KMS-11 (cell line): ENCODE measurements at regions not wholly inside any gene's neighbourhood (a gene's known extent, or its start where the extent isn't known, plus 50 kb on each side); places are given as distances from the start of the nearest gene placed in this dataset.
"Not testable (repeated sequence)": the region's sequence is repeated elsewhere in the genome, so short reads cannot be mapped to it uniquely, and the experiment has no call there.

Source experiments
- H2AFZ ChIP-seq: fragments of 200-600 bp; sonication (generic); 2 replicates; pipeline ENCODE4 v1.6.1; 2016; ENCODE audit warnings: antibody characterized with exemption, mixed run types, low read depth
- H3K27ac ChIP-seq: fragments of 200-600 bp; sonication (generic); 2 replicates; pipeline ENCODE4 v1.6.1; 2016; ENCODE audit warnings: mild to moderate bottlenecking, mixed run types
- H3K27me3 ChIP-seq: fragments of 200-600 bp; sonication (generic); 2 replicates; pipeline ENCODE4 v1.6.1; 2017; ENCODE audit warnings: mild to moderate bottlenecking, low read depth, mixed run types, moderate library complexity; ENCODE audit not compliant: insufficient read depth
- H3K36me3 ChIP-seq: fragments of 200-600 bp; sonication (generic); 2 replicates; pipeline ENCODE4 v1.6.1; 2017; ENCODE audit warnings: mild to moderate bottlenecking, mixed run types; ENCODE audit not compliant: insufficient read depth
- H3K4me1 ChIP-seq: fragments of 200-600 bp; sonication (generic); 2 replicates; pipeline ENCODE4 v1.6.1; 2016; ENCODE audit warnings: mild to moderate bottlenecking, low read depth, mixed run types; ENCODE audit not compliant: poor library complexity, severe bottlenecking
- H3K4me2 ChIP-seq: fragments of 200-600 bp; sonication (generic); 2 replicates; pipeline ENCODE4 v1.7.0; 2016; ENCODE audit warnings: mild to moderate bottlenecking, mixed run types
- H3K4me3 ChIP-seq: fragments of 200-600 bp; sonication (generic); IDR thresholded peaks from 2 replicates; pipeline ENCODE4 v1.6.1; 2017; ENCODE audit warnings: low read depth, low read length, mixed read lengths; ENCODE audit not compliant: insufficient read depth
- H3K79me2 ChIP-seq: fragments of 200-600 bp; sonication (generic); 2 replicates; pipeline ENCODE4 v1.6.1; 2016; ENCODE audit warnings: low read depth, mixed run types; ENCODE audit not compliant: insufficient read depth
- H3K9ac ChIP-seq: fragments of 200-600 bp; sonication (generic); 2 replicates; pipeline ENCODE4 v1.6.1; 2016; ENCODE audit warnings: mild to moderate bottlenecking, mixed run types
- H4K20me1 ChIP-seq: fragments of 200-600 bp; sonication (generic); 2 replicates; pipeline ENCODE4 v1.6.1; 2016; ENCODE audit warnings: mild to moderate bottlenecking, mixed run types; ENCODE audit not compliant: insufficient read depth
- TF ChIP-seq, protein P1 (sequence below): fragments of 200-600 bp; sonication (generic); conservative IDR thresholded peaks from 2 replicates; pipeline ENCODE4 v1.6.1; 2017; ENCODE audit warnings: low read depth, mild to moderate bottlenecking, antibody characterized with exemption, low read length, moderate library complexity, mixed read lengths

GRCh38 chr1:229730573-229730972 lies 104.5 kb downstream of the URB2 start:
- TF ChIP-seq, protein P1, sequence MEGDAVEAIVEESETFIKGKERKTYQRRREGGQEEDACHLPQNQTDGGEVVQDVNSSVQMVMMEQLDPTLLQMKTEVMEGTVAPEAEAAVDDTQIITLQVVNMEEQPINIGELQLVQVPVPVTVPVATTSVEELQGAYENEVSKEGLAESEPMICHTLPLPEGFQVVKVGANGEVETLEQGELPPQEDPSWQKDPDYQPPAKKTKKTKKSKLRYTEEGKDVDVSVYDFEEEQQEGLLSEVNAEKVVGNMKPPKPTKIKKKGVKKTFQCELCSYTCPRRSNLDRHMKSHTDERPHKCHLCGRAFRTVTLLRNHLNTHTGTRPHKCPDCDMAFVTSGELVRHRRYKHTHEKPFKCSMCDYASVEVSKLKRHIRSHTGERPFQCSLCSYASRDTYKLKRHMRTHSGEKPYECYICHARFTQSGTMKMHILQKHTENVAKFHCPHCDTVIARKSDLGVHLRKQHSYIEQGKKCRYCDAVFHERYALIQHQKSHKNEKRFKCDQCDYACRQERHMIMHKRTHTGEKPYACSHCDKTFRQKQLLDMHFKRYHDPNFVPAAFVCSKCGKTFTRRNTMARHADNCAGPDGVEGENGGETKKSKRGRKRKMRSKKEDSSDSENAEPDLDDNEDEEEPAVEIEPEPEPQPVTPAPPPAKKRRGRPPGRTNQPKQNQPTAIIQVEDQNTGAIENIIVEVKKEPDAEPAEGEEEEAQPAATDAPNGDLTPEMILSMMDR = no peak

DNA sequence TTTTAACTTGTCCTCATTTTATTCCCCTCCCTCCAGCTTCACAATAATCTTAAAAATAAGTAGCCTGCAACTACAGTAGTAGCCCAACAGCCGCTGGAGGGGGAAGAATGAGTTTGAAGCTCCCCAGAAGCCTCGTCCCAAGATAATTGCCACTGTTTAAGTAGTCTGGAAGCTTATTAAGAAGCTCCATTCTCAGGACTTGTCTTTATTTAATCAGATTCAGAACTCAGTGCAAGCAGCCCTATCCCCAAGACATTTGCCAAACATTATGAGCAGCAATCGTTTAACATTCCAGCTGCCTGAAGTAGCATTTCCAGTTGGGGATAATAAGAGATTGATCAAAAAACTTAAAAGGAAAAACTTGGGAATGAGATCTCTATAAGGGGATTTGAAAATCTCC lies 106.0 kb downstream of the URB2 start:
- TF ChIP-seq, protein P1 = no peak
- Histone ChIP-seq H3K4me2 (no peak overlapping the region), H3K79me2 (no peaks in the 10 kb centered on the region), H4K20me1 (no peaks in the 10 kb centered on the region), H3K27ac (no peak overlapping the region), H3K9ac (no peak overlapping the region), H3K36me3 (no peaks in the 10 kb centered on the region), H3K4me3 (no peak overlapping the region), H3K4me1 (no peaks in the 10 kb centered on the region), H2AFZ (no peak overlapping the region), H3K27me3 (no peaks in the 10 kb centered on the region)

More at GRCh38 chr1:229730573-229730972, 104.5 kb downstream of the URB2 start:
- no peak overlapping the region for H3K9ac ChIP-seq
- no peak overlapping the region for H2AFZ ChIP-seq
- no peaks in the 10 kb centered on the region for H3K27me3 ChIP-seq
- no peak overlapping the region for H3K4me3 ChIP-seq
- no peaks in the 10 kb centered on the region for H4K20me1 ChIP-seq
- H3K27ac ChIP-seq = no peak overlapping the region
- no peaks in the 10 kb centered on the region for H3K36me3 ChIP-seq
- no peaks in the 10 kb centered on the region for H3K4me1 ChIP-seq
- H3K4me2 ChIP-seq = no peak overlapping the region
- no peaks in the 10 kb centered on the region for H3K79me2 ChIP-seq

DNA sequence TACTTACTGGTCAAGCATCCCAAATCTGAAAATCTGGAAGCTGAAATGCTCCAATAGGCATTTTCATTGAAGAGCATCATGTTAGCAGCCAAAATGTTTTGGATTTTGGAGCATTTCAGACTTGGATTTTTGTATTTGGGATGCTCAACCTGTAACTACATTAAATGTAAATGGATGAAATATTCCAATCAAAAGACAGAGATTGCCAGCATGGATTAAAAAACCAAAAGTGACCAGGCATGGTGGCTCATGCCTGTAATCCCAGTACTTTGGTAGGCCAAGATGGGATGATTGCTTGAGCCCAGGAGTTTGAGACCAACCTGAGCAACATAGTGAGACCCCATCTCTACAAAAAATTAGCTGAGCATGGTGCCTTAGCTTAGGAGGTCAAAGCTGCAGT lies 110.3 kb downstream of the URB2 start:
- Histone ChIP-seq H2AFZ (no peak overlapping the region), H4K20me1 (no peaks in the 10 kb centered on the region)

DNA sequence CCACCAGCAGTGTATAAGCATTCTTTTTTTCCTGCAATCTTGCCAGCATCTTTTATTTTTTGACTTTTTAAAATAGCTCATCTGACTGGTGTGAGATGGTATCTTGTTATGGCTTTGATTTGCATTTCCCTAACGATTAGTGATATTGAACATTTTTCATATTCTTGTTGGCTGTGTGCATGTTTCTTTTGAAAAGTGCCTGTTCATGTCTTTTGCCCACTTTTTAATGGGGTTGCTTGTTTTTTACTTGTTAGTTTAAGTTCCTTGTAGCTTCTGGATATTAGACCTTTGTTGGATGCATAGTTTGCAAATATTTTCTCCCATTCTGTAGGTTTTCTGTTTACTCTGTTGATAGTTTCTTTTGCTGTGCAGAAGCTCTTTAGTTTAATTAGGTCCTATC lies 116.6 kb downstream of the URB2 start:
- H3K79me2 ChIP-seq, H4K20me1 ChIP-seq, H3K4me1 ChIP-seq, H2AFZ ChIP-seq, H3K36me3 ChIP-seq, H3K27ac ChIP-seq, H3K27me3 ChIP-seq, H3K4me2 ChIP-seq, H3K4me3 ChIP-seq, H3K9ac ChIP-seq: not testable (repeated sequence)

More for the DNA sequence above, 110.3 kb downstream of the URB2 start:
- H3K9ac ChIP-seq = no peak overlapping the region
- H3K4me2 ChIP-seq = no peak overlapping the region
- no peaks in the 10 kb centered on the region for H3K27me3 ChIP-seq
- no peaks in the 10 kb centered on the region for H3K36me3 ChIP-seq
- TF ChIP-seq, protein P1 = no peak
- H3K4me3 ChIP-seq = no peak overlapping the region
- no peaks in the 10 kb centered on the region for H3K4me1 ChIP-seq
- H3K27ac ChIP-seq = no peak overlapping the region
- no peaks in the 10 kb centered on the region for H3K79me2 ChIP-seq

DNA sequence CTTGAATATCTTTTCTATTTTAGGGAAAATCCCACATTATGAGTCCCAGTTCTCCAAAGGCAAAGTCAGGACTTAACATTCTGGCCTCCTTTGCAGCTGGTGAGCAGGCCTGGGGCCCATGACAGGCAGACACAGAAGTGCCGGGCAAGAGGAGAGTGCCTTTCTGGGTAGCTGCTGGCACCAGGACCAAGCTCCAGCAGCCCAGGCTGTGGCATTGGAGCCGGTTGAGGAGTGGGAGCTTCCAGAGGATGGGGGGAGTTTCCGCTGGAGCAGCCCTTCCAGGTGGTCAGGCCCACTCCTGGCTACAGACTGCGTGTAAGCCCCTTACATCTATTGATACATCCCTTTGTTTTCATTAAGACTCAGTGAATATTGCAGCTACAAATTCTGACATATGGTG lies 123.9 kb downstream of the URB2 start:
- no peak overlapping the region for H2AFZ ChIP-seq
- H3K4me2 ChIP-seq = no peak overlapping the region
- TF ChIP-seq, protein P1 = no peak
- no peaks in the 10 kb centered on the region for H3K27me3 ChIP-seq
- no peak overlapping the region for H3K4me3 ChIP-seq
- no peaks in the 10 kb centered on the region for H4K20me1 ChIP-seq
- no peak overlapping the region for H3K9ac ChIP-seq
- no peaks in the 10 kb centered on the region for H3K79me2 ChIP-seq
- H3K36me3 ChIP-seq = no peaks in the 10 kb centered on the region
- H3K27ac ChIP-seq = no peak overlapping the region
- peaks cover 8% of the 10 kb centered on the region for H3K4me1 ChIP-seq
